Caco-2 (cell line): ENCODE measurements at regions not wholly inside any gene's neighbourhood (a gene's known extent, or its start where the extent isn't known, plus 50 kb on each side); places are given as distances from the start of the nearest gene placed in this dataset.

Experiments used
- BruUV-seq: library from RNA; stranded (reverse); fragments of 400-500 nt; replicated peaks from 2 replicates; lab custom pipeline; 2021; lab: Mats Ljungman, UMichigan
- CTCF ChIA-PET: fragments of 300-600 bp; sonication (Branson Sonifier 250); formaldehyde crosslinking; loops from one replicate; lab custom pipeline; 2022; ENCODE audit warnings: antibody characterized with exemption; lab: Charles Lee
- POLR2A ChIA-PET: fragments of 300-600 bp; sonication (Branson Sonifier 250); formaldehyde crosslinking; loops from one replicate; lab custom pipeline; 2022; ENCODE audit warnings: antibody characterized with exemption; lab: Charles Lee
- DNase-seq, 2 experiments: peaks; one replicate each; pipeline versions ENCODE4 v3.0.0 to v3.0.0-alpha.2; 2020 to 2022
- H3K27me3 ChIP-seq: replicated peaks from 2 replicates; pipeline ENCODE4 v1.6.0; 2011; ENCODE audit warnings: low read length; ENCODE audit not compliant: control insufficient read depth, insufficient read depth
- H3K36me3 ChIP-seq: 2 replicates; pipeline ENCODE4 v1.5.1; 2011; ENCODE audit warnings: low read length; ENCODE audit not compliant: control insufficient read depth, insufficient read depth
- H3K4me1 ChIP-seq: fragments of 250-450 bp; sonication (Bioruptor Pico); 2 replicates; pipeline ENCODE4 v1.5.1; 2020; ENCODE audit warnings: mild to moderate bottlenecking
- H3K4me3 ChIP-seq: 2 replicates; pipeline ENCODE4 v1.5.1; 2011; ENCODE audit warnings: low read depth, mild to moderate bottlenecking, control low read depth, low read length
- H3K9me3 ChIP-seq: fragments of 250-450 bp; sonication (Bioruptor Pico); 2 replicates; pipeline ENCODE4 v1.5.1; 2020; ENCODE audit warnings: mild to moderate bottlenecking, moderate library complexity
- H3K27ac Mint-ChIP-seq: one replicate; pipeline ENCODE4 v1.8.0; 2022; ENCODE audit warnings: mixed read lengths; ENCODE audit not compliant: unreplicated experiment
- H3K27me3 Mint-ChIP-seq: one replicate; pipeline ENCODE4 v1.8.0; 2022; ENCODE audit warnings: mixed read lengths; ENCODE audit not compliant: insufficient read depth, unreplicated experiment
- H3K36me3 Mint-ChIP-seq: one replicate; pipeline ENCODE4 v1.8.0; 2022; ENCODE audit warnings: mild to moderate bottlenecking, mixed read lengths; ENCODE audit not compliant: insufficient read depth, unreplicated experiment
- H3K4me1 Mint-ChIP-seq: one replicate; pipeline ENCODE4 v1.8.0; 2022; ENCODE audit warnings: low read depth, mixed read lengths; ENCODE audit not compliant: unreplicated experiment
- H3K4me3 Mint-ChIP-seq: one replicate; pipeline ENCODE4 v1.8.0; 2022; ENCODE audit warnings: mild to moderate bottlenecking, moderate library complexity, mixed read lengths; ENCODE audit not compliant: unreplicated experiment
- H3K9me3 Mint-ChIP-seq: one replicate; pipeline ENCODE4 v1.8.0; 2022; ENCODE audit warnings: mixed read lengths; ENCODE audit not compliant: unreplicated experiment
- intact Hi-C: fragments of 100-400 bp; cut with micrococcal nuclease; formaldehyde crosslinking; loops from one replicate; pipeline ENCODE4 v1.10.0; 2022; ENCODE audit not compliant: unreplicated experiment
- TF ChIP-seq, protein P1 (sequence below), 2 experiments: fragments of 200-600 bp in 1 of 2; IDR thresholded peaks; 1 replicate in 1 of 2; 2 replicates in 1 of 2; pipeline versions ENCODE4 v1.5.1 to v1.8.0; 2011 to 2022; ENCODE audit warnings: antibody characterized with exemption in 1 of 2, control low read depth in 1 of 2, inconsistent platforms in 1 of 2, low read depth in 1 of 2, low read length in 1 of 2, mild to moderate bottlenecking in 1 of 2, moderate library complexity in 1 of 2; ENCODE audit not compliant: insufficient read depth in 1 of 2, severe bottlenecking in 1 of 2, unreplicated experiment in 1 of 2

DNA sequence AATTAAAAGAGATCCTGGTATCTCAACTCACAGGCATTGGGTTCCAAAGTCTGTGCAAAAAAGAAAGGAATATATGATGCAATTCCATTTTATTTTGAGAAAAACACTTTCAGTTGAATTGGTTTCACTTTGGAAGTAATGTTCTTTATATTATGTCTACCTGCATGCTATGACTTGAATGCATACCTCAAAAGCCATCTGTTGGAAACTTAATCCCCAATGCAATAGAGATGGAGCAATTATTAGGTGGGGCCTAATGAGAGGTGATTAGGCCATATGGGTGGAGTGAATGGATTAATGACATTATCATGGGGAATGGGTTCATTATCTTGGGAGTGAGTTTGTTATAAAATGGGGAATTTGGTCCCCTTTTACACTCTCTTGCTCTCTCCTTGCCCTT lies 293.3 kb downstream of the CSNK1G3 start:
- Histone ChIP-seq H3K4me3 (no peak overlapping the region), H3K27me3 (no peaks in the 10 kb centered on the region), H3K36me3 (no peaks in the 10 kb centered on the region), H3K9me3 (no peaks in the 10 kb centered on the region), H3K4me1 (peaks cover 26% of the 10 kb centered on the region)
- TF ChIP-seq, protein P1, sequence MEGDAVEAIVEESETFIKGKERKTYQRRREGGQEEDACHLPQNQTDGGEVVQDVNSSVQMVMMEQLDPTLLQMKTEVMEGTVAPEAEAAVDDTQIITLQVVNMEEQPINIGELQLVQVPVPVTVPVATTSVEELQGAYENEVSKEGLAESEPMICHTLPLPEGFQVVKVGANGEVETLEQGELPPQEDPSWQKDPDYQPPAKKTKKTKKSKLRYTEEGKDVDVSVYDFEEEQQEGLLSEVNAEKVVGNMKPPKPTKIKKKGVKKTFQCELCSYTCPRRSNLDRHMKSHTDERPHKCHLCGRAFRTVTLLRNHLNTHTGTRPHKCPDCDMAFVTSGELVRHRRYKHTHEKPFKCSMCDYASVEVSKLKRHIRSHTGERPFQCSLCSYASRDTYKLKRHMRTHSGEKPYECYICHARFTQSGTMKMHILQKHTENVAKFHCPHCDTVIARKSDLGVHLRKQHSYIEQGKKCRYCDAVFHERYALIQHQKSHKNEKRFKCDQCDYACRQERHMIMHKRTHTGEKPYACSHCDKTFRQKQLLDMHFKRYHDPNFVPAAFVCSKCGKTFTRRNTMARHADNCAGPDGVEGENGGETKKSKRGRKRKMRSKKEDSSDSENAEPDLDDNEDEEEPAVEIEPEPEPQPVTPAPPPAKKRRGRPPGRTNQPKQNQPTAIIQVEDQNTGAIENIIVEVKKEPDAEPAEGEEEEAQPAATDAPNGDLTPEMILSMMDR (IDR thresholded peaks at IDR 0.05; ENCODE audit: insufficient read depth in 1 of 2, low read depth in 1 of 2, low read length in 1 of 2, severe bottlenecking in 1 of 2, unreplicated experiment in 1 of 2) = no peak
- no TSS peak for BruUV-seq
- intact Hi-C loops = no loop called here
- ChIA-PET CTCF (no interaction called here), POLR2A (no interaction called here)
- Mint-ChIP-seq H3K27ac (no peak overlapping the region), H3K36me3 (no peaks in the 10 kb centered on the region), H3K4me1 (peaks cover 18% of the 10 kb centered on the region), H3K27me3 (no peaks in the 10 kb centered on the region), H3K9me3 (no peaks in the 10 kb centered on the region), H3K4me3 (no peak overlapping the region)
- no peak for DNase-seq

- no TSS peak for BruUV-seq
- CTCF ChIA-PET = no interaction called here
- peaks cover 17% of the 10 kb centered on the region for H3K4me1 ChIP-seq
- Mint-ChIP-seq H3K27me3 (no peaks in the 10 kb centered on the region), H3K4me3 (no peak overlapping the region), H3K27ac (no peak overlapping the region), H3K36me3 (peaks cover 3% of the 10 kb centered on the region), H3K9me3 (no peaks in the 10 kb centered on the region), H3K4me1 (peaks cover 8% of the 10 kb centered on the region)
- no peaks in the 10 kb centered on the region for H3K27me3 ChIP-seq
- DNase-seq = no peak
- POLR2A ChIA-PET = no interaction called here
- H3K9me3 ChIP-seq = no peaks in the 10 kb centered on the region
- TF ChIP-seq, protein P1 (IDR thresholded peaks at IDR 0.05; ENCODE audit: insufficient read depth in 1 of 2, low read depth in 1 of 2, low read length in 1 of 2, severe bottlenecking in 1 of 2, unreplicated experiment in 1 of 2) = no peak
- H3K4me3 ChIP-seq = no peak overlapping the region
- intact Hi-C loops = no loop called here
- H3K36me3 ChIP-seq = no peaks in the 10 kb centered on the region
Observed at GRCh38 chr5:123803359-123803758, 291.4 kb downstream of the CSNK1G3 start.

- CTCF ChIA-PET = no interaction called here
Observed at GRCh38 chr5:123802298-123802951, 290.4 kb downstream of the CSNK1G3 start.

More at GRCh38 chr5:123802298-123802951, 290.4 kb downstream of the CSNK1G3 start:
- H3K4me3 ChIP-seq = no peak overlapping the region
- Mint-ChIP-seq H3K27ac (no peak overlapping the region), H3K27me3 (no peaks in the 10 kb centered on the region), H3K9me3 (no peaks in the 10 kb centered on the region), H3K4me1 (peaks cover 8% of the 10 kb centered on the region), H3K4me3 (no peak overlapping the region), H3K36me3 (peaks cover 5% of the 10 kb centered on the region)
- POLR2A ChIA-PET = no interaction called here
- H3K4me1 ChIP-seq = peaks cover 8% of the 10 kb centered on the region
- no peaks in the 10 kb centered on the region for H3K27me3 ChIP-seq
- H3K9me3 ChIP-seq = no peaks in the 10 kb centered on the region
- no TSS peak for BruUV-seq
- TF ChIP-seq, protein P1 (IDR thresholded peaks at IDR 0.05; ENCODE audit: insufficient read depth in 1 of 2, low read depth in 1 of 2, low read length in 1 of 2, severe bottlenecking in 1 of 2, unreplicated experiment in 1 of 2) = no peak
- intact Hi-C loops = no loop called here
- DNase-seq = no peak
- H3K36me3 ChIP-seq = no peaks in the 10 kb centered on the region
